Esophagus squamous epithelium (tissue), 4 donors: ENCODE measurements at regions not wholly inside any gene's neighbourhood (a gene's known extent, or its start where the extent isn't known, plus 50 kb on each side); places are given as distances from the start of the nearest gene placed in this dataset.

Experiments used
- POLR2A ChIP-seq, 4 donors: fragments of 450-650 bp; IDR thresholded peaks; one replicate each; pipeline ENCODE4 v1.6.1; 2017; ENCODE audit warnings: antibody characterized with exemption in 4 of 4, mild to moderate bottlenecking in 4 of 4, moderate library complexity in 3 of 4
- TF ChIP-seq, protein P1 (sequence below), 6 experiments: fragments of 450-650 bp in 4 of 6; fragments of 200-600 bp in 2 of 6; sonication (generic) in 2 of 6; IDR thresholded peaks; one replicate each; pipeline ENCODE4 v1.5.1; 2016 to 2019; ENCODE audit warnings: antibody characterized with exemption in 6 of 6, mild to moderate bottlenecking in 4 of 6, moderate library complexity in 4 of 6

DNA sequence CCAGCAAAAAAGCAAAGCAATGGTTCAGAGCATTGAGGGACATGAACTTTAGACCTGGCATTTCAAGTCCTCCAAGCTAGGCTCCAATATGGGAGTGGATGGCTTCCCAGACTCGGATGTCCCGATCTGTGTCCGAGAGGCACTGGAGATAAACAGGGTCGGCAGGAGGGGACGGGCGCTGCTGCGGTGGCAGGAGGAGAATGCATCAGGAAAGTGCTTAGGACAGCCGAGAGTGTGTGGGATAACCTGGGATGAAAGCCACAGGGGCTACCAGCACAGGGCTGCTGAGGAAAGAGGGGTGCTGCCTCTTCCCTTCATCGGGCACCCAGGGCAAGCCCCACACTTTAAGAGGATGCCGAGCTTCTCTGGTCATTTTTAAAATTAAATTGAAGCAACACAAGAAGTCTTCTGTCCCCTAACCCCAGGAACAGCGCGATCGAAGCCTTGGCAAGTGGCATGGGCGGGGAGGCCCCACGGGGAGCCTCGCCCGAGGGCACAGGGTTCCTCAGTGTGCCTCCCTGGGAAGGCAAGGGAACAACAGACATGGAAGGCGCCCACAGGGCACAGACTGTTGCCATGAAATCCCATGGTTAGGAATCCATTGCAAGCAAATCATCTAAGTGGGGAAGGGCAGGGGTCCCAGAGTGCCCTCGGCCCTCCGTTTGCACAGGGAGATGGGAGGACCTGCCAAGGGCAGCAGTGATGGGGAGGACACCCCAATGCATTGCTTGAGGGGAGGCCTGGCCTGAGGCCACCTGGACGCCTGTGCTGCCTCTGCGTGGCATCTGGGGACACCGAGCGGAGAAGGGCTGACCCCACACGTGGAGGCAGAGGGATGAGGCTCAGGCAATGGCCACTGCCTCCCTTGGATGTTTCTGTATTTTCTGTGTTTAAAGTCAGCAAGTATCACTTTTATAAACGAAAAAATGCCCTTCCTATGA is 78.5 kb upstream of the GPC1 start:
- no peak for TF ChIP-seq POLR2A (IDR thresholded peaks at IDR 0.05)
- TF ChIP-seq, protein P1, sequence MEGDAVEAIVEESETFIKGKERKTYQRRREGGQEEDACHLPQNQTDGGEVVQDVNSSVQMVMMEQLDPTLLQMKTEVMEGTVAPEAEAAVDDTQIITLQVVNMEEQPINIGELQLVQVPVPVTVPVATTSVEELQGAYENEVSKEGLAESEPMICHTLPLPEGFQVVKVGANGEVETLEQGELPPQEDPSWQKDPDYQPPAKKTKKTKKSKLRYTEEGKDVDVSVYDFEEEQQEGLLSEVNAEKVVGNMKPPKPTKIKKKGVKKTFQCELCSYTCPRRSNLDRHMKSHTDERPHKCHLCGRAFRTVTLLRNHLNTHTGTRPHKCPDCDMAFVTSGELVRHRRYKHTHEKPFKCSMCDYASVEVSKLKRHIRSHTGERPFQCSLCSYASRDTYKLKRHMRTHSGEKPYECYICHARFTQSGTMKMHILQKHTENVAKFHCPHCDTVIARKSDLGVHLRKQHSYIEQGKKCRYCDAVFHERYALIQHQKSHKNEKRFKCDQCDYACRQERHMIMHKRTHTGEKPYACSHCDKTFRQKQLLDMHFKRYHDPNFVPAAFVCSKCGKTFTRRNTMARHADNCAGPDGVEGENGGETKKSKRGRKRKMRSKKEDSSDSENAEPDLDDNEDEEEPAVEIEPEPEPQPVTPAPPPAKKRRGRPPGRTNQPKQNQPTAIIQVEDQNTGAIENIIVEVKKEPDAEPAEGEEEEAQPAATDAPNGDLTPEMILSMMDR (IDR thresholded peaks at IDR 0.05), result no peak
